Suprapubic skin (tissue), 3 donors: ENCODE measurements at regions not wholly inside any gene's neighbourhood (a gene's known extent, or its start where the extent isn't known, plus 50 kb on each side); places are given as distances from the start of the nearest gene placed in this dataset.

Source experiments
- CTCF ChIP-seq, 2 donors: fragments of 200-600 bp in 1 of 2; fragments of 450-650 bp in 1 of 2; sonication (generic) in 1 of 2; IDR thresholded peaks; one replicate each; pipeline ENCODE4 v1.5.1; 2016 to 2019; ENCODE audit warnings: antibody characterized with exemption in 2 of 2, mild to moderate bottlenecking in 1 of 2, moderate library complexity in 1 of 2
- EP300 ChIP-seq: sonication (generic); formaldehyde crosslinking; IDR thresholded peaks from one replicate; pipeline ENCODE4 v1.6.1; 2017; ENCODE audit warnings: antibody characterized with exemption

- no peak for TF ChIP-seq EP300
- no peak for TF ChIP-seq CTCF (IDR thresholded peaks at IDR 0.05)
Measured at GRCh38 chr20:48031122-48031521, 245.8 kb upstream of the SULF2 start.
